ENCODE measurements at regions not wholly inside any gene's neighbourhood (a gene's known extent, or its start where the extent isn't known, plus 50 kb on each side); places are given as distances from the start of the nearest gene placed in this dataset.
A peak's percentile ranks its signal among the peaks of the same experiment; 100 is the strongest.

- Mint-ChIP-seq H3K4me1 (ENCODE audit: low read depth, unreplicated experiment) (peaks cover 13% of the 10 kb centered on the region), H3K27me3 (ENCODE audit: unreplicated experiment) (no peaks in the 10 kb centered on the region), H3K36me3 (ENCODE audit: insufficient read depth, unreplicated experiment) (no peaks in the 10 kb centered on the region), H3K4me3 (ENCODE audit: low read depth, unreplicated experiment) (no peak overlapping the region), H3K27ac (ENCODE audit: unreplicated experiment) (no peak overlapping the region), H3K9me3 (ENCODE audit: low read depth, unreplicated experiment) (no peaks in the 10 kb centered on the region)
- intact Hi-C loops (cut with micrococcal nuclease; ENCODE audit: unreplicated experiment), result loop anchor here (5.0 to 10.0 kb wide), 3 partner anchors 254 to 536 kb away; no protein-coding TSS in a partner anchor
- no peak for DNase-seq
- BruUV-seq (replicated peaks), result no TSS peak
- TF ChIP-seq, protein P1, sequence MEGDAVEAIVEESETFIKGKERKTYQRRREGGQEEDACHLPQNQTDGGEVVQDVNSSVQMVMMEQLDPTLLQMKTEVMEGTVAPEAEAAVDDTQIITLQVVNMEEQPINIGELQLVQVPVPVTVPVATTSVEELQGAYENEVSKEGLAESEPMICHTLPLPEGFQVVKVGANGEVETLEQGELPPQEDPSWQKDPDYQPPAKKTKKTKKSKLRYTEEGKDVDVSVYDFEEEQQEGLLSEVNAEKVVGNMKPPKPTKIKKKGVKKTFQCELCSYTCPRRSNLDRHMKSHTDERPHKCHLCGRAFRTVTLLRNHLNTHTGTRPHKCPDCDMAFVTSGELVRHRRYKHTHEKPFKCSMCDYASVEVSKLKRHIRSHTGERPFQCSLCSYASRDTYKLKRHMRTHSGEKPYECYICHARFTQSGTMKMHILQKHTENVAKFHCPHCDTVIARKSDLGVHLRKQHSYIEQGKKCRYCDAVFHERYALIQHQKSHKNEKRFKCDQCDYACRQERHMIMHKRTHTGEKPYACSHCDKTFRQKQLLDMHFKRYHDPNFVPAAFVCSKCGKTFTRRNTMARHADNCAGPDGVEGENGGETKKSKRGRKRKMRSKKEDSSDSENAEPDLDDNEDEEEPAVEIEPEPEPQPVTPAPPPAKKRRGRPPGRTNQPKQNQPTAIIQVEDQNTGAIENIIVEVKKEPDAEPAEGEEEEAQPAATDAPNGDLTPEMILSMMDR (IDR thresholded peaks at IDR 0.05; ENCODE audit: unreplicated experiment), result no peak
- CTCF ChIA-PET, result no interaction called here
These were observed 638.3 kb downstream of the CCDC171 start for GRCh38 chr9:16191191-16191590.

DNA sequence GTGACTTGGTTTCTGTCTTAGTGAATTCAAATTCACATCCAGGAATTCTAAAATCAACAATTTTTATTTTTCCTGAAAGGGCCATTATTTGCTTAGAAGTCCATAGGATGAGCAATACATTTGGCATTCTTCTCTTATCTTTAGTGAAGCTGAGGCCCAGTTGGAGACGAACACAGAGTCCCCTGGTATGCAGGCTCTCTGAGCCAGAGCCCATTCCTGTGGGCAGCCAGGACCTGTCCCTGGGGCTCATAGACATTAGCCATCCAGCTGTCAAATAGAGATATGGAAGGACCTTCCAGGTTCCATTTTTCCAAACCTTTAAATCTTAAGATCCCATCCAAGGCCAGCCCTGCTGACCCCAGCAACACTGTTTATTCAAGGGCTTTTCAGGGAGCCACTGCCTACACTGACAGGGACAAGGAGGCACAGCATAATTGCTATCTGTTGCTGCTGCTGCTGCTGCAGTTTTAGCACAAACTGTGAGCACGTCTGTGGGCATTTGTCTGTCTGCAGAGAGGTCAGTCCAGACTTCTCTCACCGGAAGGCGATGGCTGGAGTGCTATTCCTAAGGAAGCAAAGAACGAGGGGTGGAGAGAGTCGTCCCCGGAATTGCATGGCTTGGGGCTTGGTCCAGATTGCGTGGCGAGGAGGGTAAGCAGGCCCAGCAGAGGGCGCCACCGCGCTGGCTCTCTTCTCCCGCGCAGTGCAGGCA, 639.0 kb downstream of the CCDC171 start:
- intact Hi-C loops (cut with micrococcal nuclease; ENCODE audit: unreplicated experiment), result loop anchor here (5.0 to 10.0 kb wide), 3 partner anchors 253 to 535 kb away; no protein-coding TSS in a partner anchor
- peak; percentile 78 for DNase-seq
- Mint-ChIP-seq H3K4me3 (ENCODE audit: low read depth, unreplicated experiment) (peak overlapping the region; percentile 28), H3K36me3 (ENCODE audit: insufficient read depth, unreplicated experiment) (no peaks in the 10 kb centered on the region), H3K27me3 (ENCODE audit: unreplicated experiment) (no peaks in the 10 kb centered on the region), H3K4me1 (ENCODE audit: low read depth, unreplicated experiment) (peaks cover 13% of the 10 kb centered on the region), H3K9me3 (ENCODE audit: low read depth, unreplicated experiment) (no peaks in the 10 kb centered on the region), H3K27ac (ENCODE audit: unreplicated experiment) (no peak overlapping the region)
- TF ChIP-seq, protein P1 (IDR thresholded peaks at IDR 0.05; ENCODE audit: unreplicated experiment), result peak; percentile 63
- CTCF ChIA-PET, result no interaction called here
- BruUV-seq (replicated peaks), result no TSS peak

DNA sequence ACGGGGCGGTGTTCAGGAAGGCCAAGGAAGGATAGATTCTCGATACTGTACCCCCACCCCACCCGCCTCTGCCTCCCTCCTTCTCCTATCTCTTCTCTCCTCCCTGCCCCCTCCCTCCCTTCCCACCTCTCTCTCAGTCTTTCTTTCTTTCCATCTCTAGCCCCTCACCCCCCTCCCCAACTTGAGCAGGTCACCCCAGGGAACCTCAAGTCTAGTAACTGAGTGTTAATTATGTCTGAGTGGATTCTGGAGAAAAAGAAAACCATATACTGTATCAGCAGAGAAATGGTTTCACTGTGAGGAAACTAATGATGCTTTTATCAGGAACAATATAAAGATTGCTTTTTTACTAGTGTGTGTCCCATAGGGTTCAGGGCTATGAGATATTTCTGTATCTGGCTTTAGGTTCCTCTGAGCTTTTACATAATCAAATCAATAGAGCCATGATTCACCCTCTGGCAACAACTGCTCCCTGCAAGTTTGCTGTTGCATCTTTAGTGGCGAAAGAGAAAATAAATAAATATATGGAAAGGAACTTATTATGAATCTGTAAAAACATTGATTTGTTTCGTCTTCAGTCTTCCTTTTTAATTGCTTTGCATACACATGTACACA, 639.7 kb downstream of the CCDC171 start:
- H3K4me3 Mint-ChIP-seq (ENCODE audit: low read depth, unreplicated experiment), result peak overlapping the region; percentile 28
- BruUV-seq (replicated peaks), result no TSS peak
- no peaks in the 10 kb centered on the region for H3K27me3 Mint-ChIP-seq (ENCODE audit: unreplicated experiment)
- CTCF ChIA-PET, result no interaction called here
- no peaks in the 10 kb centered on the region for H3K9me3 Mint-ChIP-seq (ENCODE audit: low read depth, unreplicated experiment)
- H3K27ac Mint-ChIP-seq (ENCODE audit: unreplicated experiment), result no peak overlapping the region
- no peak for DNase-seq
- intact Hi-C loops (cut with micrococcal nuclease; ENCODE audit: unreplicated experiment), result loop anchor here (5.0 to 10.0 kb wide), 3 partner anchors 252 to 535 kb away; no protein-coding TSS in a partner anchor
- H3K4me1 Mint-ChIP-seq (ENCODE audit: low read depth, unreplicated experiment), result peaks cover 13% of the 10 kb centered on the region
- no peaks in the 10 kb centered on the region for H3K36me3 Mint-ChIP-seq (ENCODE audit: insufficient read depth, unreplicated experiment)
- TF ChIP-seq, protein P1 (IDR thresholded peaks at IDR 0.05; ENCODE audit: unreplicated experiment), result no peak

- no peak overlapping the region for H3K4me3 Mint-ChIP-seq (ENCODE audit: low read depth, unreplicated experiment)
- TF ChIP-seq, protein P1 (IDR thresholded peaks at IDR 0.05; ENCODE audit: unreplicated experiment), result no peak
- peaks cover 13% of the 10 kb centered on the region for H3K4me1 Mint-ChIP-seq (ENCODE audit: low read depth, unreplicated experiment)
- CTCF ChIA-PET, result no interaction called here
- intact Hi-C loops (cut with micrococcal nuclease; ENCODE audit: unreplicated experiment), result loop anchor here (5.0 to 10.0 kb wide), 3 partner anchors 252 to 534 kb away; no protein-coding TSS in a partner anchor
- H3K27me3 Mint-ChIP-seq (ENCODE audit: unreplicated experiment), result no peaks in the 10 kb centered on the region
- no peaks in the 10 kb centered on the region for H3K36me3 Mint-ChIP-seq (ENCODE audit: insufficient read depth, unreplicated experiment)
- DNase-seq, result no peak
- BruUV-seq (replicated peaks), result no TSS peak
- no peak overlapping the region for H3K27ac Mint-ChIP-seq (ENCODE audit: unreplicated experiment)
- H3K9me3 Mint-ChIP-seq (ENCODE audit: low read depth, unreplicated experiment), result no peaks in the 10 kb centered on the region
These were observed 640.2 kb downstream of the CCDC171 start for GRCh38 chr9:16193066-16193465.
